ENCODE measurements at regions not wholly inside any gene's neighbourhood (a gene's known extent, or its start where the extent isn't known, plus 50 kb on each side); places are given as distances from the start of the nearest gene placed in this dataset.

DNA sequence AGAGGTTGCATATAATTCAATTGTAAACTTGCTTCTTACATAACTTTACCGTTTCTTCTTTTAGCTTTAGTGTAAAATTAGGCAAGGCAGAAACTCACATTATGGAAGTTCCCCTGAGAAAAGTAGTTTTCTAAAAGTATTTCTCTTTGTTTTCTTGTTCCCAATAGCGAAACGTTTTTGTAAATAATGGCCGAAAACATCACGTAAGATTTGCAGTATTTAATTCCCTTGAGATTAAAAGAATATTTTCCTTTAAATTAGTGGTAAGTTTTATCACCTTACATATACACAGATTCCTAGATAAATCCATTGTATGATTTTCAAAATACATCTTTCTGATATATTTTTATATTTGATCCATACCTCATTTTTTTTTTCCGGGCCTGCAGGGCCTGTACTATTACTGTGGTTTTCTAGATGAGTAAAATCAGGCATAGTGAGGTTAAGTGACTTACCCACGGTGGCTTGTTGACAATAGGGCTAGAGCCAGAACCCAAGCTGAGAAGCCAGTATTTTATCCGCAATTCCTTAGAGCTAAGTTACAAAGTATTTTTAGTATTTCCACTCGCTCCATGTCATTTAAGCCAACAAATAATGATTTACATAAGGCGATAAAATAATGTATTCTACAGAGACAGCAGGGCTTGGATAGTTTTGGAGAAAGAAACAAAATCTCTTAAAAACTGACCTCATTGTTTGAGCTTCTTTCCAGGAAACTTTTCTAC, 82.2 kb upstream of the VEGFC start:
- no peak overlapping the region for H2AFZ ChIP-seq (ENCODE audit: low read depth, low read length)
- intact Hi-C loops (cut with micrococcal nuclease): no loop called here
- no peak overlapping the region for H3K27ac ChIP-seq (ENCODE audit: insufficient read depth, low read depth, low read length)
- no peaks in the 10 kb centered on the region for H3K9me1 ChIP-seq (replicated peaks; ENCODE audit: control insufficient read depth, extremely low read depth, insufficient read depth, low read length)
- H3K4me1 ChIP-seq (ENCODE audit: control insufficient read depth, extremely low read depth, insufficient read depth, low read length): no peaks in the 10 kb centered on the region
- ChIA-PET POLR2A (no interaction called here), CTCF (interaction anchor here (0.7 to 1.2 kb wide), 2 partner anchors 72 to 173 kb away, joined by 3 to 4 read pairs; no protein-coding TSS in a partner anchor)
- dilution Hi-C loops (cut with MboI; ENCODE audit: extremely low pct_ligation_motif_present, low sequenced_read_pairs): no loop called here
- DNase-seq (ENCODE audit: low read depth, low spot score): no peak
- H3K9ac ChIP-seq (replicated peaks; ENCODE audit: extremely low read depth, insufficient read depth, low read length): no peak overlapping the region
- no peaks in the 10 kb centered on the region for H3K79me2 ChIP-seq (ENCODE audit: control insufficient read depth, insufficient read depth, low read length)
- no peak for TF ChIP-seq FOS (IDR thresholded peaks at IDR 0.05; ENCODE audit: borderline replicate concordance, insufficient read depth, low read length)
- TF ChIP-seq POLR2A (IDR thresholded peaks at IDR 0.05; ENCODE audit: low read depth, low read length): no peak
- TF ChIP-seq EZH2 (IDR thresholded peaks at IDR 0.05; ENCODE audit: borderline replicate concordance, low read depth, low read length, severe bottlenecking): no peak
- TF ChIP-seq, protein P1, sequence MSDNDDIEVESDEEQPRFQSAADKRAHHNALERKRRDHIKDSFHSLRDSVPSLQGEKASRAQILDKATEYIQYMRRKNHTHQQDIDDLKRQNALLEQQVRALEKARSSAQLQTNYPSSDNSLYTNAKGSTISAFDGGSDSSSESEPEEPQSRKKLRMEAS (IDR thresholded peaks at IDR 0.05; ENCODE audit: insufficient read depth, insufficient read length): no peak
- no peak for TF ChIP-seq MYC (IDR thresholded peaks at IDR 0.05; ENCODE audit: low read depth, low read length)
- TF ChIP-seq, protein P2, sequence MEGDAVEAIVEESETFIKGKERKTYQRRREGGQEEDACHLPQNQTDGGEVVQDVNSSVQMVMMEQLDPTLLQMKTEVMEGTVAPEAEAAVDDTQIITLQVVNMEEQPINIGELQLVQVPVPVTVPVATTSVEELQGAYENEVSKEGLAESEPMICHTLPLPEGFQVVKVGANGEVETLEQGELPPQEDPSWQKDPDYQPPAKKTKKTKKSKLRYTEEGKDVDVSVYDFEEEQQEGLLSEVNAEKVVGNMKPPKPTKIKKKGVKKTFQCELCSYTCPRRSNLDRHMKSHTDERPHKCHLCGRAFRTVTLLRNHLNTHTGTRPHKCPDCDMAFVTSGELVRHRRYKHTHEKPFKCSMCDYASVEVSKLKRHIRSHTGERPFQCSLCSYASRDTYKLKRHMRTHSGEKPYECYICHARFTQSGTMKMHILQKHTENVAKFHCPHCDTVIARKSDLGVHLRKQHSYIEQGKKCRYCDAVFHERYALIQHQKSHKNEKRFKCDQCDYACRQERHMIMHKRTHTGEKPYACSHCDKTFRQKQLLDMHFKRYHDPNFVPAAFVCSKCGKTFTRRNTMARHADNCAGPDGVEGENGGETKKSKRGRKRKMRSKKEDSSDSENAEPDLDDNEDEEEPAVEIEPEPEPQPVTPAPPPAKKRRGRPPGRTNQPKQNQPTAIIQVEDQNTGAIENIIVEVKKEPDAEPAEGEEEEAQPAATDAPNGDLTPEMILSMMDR (IDR thresholded peaks at IDR 0.05; ENCODE audit: extremely low read depth in 1 of 2, insufficient read depth in 1 of 2, low read depth in 1 of 2, low read length in 2 of 2): no peak
- no peak for TF ChIP-seq GATA2 (IDR thresholded peaks at IDR 0.05; ENCODE audit: insufficient read depth, insufficient read length, low read depth, low read length)
- TF ChIP-seq JUN (IDR thresholded peaks at IDR 0.05; ENCODE audit: borderline replicate concordance, insufficient read depth, insufficient read length, low read depth): no peak
- no peak for TF ChIP-seq POLR2AphosphoS5 (IDR thresholded peaks at IDR 0.05; ENCODE audit: insufficient read depth, low read depth, low read length)
- H3K4me2 ChIP-seq (ENCODE audit: insufficient read depth, low read length): no peak overlapping the region
- H3K36me3 ChIP-seq (ENCODE audit: control insufficient read depth in 2 of 2, extremely low read depth in 1 of 2, insufficient read depth in 2 of 2, low read length in 2 of 2): no peaks in the 10 kb centered on the region
- no peaks in the 10 kb centered on the region for H3K27me3 ChIP-seq (ENCODE audit: control insufficient read depth in 2 of 2, insufficient read depth in 2 of 2, low read length in 2 of 2)
- no peak for FAIRE-seq
- no peaks in the 10 kb centered on the region for H4K20me1 ChIP-seq (replicated peaks; ENCODE audit: control insufficient read depth, extremely low read depth, insufficient read depth, low read length)
- H3K4me3 ChIP-seq (replicated peaks in 1 of 3; ENCODE audit: insufficient read depth in 1 of 3, low read depth in 1 of 3, low read length in 3 of 3): no peak overlapping the region
- no peaks in the 10 kb centered on the region for H3K9me3 ChIP-seq (replicated peaks; ENCODE audit: control insufficient read depth, insufficient read depth, low read length)
- no TSS peak for BruUV-seq (replicated peaks)
